ENCODE measurements at regions not wholly inside any gene's neighbourhood (a gene's known extent, or its start where the extent isn't known, plus 50 kb on each side); places are given as distances from the start of the nearest gene placed in this dataset.

DNA sequence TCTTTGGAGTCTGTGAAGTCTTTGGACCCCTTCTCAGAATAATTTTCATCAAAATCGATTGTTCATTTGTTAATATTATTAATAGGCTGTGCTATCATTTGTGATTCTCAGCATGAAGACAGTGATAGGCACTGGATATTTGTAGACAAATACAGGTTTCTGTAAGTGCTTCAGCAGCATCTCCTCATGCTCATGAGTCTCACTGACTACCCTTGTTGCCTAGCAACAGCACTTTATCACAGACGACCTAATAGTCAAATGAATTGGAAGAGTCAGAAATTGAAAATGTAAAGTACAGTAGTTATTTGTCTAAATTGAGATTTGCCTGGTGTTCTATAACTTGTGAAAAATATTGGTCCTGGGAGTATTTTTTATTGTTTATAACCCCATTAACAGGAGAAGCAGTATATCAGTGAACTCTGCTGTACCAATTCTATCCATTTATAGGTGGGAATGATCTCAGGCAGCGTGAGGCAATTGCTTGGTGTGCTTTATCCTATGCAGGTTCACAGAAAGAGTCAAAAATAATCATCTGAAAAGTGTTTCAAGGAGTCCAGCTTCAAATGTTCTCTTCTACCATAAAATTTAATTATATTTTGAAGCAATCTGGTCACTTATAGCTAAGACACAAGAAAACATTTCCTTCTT, 684.6 kb downstream of the RFPL4B start:
- TF ChIP-seq CTCF (IDR thresholded peaks at IDR 0.05 in 2 of 3, conservative IDR thresholded peaks at IDR 0.05 in 1 of 3; ENCODE audit: borderline replicate concordance in 1 of 3, insufficient read depth in 1 of 3, low read depth in 2 of 3, low read length in 2 of 3) = no peak
- TF ChIP-seq TCF7L2 (IDR thresholded peaks at IDR 0.05; ENCODE audit: borderline replicate concordance, extremely low read depth, insufficient read depth, insufficient read length) = no peak
- no peak for TF ChIP-seq EZH2 (IDR thresholded peaks at IDR 0.05)
- TF ChIP-seq RAD21 (IDR thresholded peaks at IDR 0.05; ENCODE audit: low read depth) = no peak
- TF ChIP-seq, protein P1, sequence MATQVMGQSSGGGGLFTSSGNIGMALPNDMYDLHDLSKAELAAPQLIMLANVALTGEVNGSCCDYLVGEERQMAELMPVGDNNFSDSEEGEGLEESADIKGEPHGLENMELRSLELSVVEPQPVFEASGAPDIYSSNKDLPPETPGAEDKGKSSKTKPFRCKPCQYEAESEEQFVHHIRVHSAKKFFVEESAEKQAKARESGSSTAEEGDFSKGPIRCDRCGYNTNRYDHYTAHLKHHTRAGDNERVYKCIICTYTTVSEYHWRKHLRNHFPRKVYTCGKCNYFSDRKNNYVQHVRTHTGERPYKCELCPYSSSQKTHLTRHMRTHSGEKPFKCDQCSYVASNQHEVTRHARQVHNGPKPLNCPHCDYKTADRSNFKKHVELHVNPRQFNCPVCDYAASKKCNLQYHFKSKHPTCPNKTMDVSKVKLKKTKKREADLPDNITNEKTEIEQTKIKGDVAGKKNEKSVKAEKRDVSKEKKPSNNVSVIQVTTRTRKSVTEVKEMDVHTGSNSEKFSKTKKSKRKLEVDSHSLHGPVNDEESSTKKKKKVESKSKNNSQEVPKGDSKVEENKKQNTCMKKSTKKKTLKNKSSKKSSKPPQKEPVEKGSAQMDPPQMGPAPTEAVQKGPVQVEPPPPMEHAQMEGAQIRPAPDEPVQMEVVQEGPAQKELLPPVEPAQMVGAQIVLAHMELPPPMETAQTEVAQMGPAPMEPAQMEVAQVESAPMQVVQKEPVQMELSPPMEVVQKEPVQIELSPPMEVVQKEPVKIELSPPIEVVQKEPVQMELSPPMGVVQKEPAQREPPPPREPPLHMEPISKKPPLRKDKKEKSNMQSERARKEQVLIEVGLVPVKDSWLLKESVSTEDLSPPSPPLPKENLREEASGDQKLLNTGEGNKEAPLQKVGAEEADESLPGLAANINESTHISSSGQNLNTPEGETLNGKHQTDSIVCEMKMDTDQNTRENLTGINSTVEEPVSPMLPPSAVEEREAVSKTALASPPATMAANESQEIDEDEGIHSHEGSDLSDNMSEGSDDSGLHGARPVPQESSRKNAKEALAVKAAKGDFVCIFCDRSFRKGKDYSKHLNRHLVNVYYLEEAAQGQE (IDR thresholded peaks at IDR 0.05; ENCODE audit: low read depth) = no peak
- no peak for TF ChIP-seq EZH2phosphoT487 (IDR thresholded peaks at IDR 0.05; ENCODE audit: borderline replicate concordance)
- TF ChIP-seq ZNF274 (IDR thresholded peaks at IDR 0.05; ENCODE audit: low read depth, low read length) = no peak
- no peak for TF ChIP-seq FOSL1 (IDR thresholded peaks at IDR 0.05; ENCODE audit: low read depth)
- no peak for TF ChIP-seq POLR2A (IDR thresholded peaks at IDR 0.05; ENCODE audit: borderline replicate concordance, extremely low read depth, insufficient read depth, insufficient read length)
- no peak for TF ChIP-seq CBX3 (IDR thresholded peaks at IDR 0.05; ENCODE audit: low read depth)
- TF ChIP-seq EGR1 (IDR thresholded peaks at IDR 0.05; ENCODE audit: low read depth) = no peak
